ENCODE measurements at regions not wholly inside any gene's neighbourhood (a gene's known extent, or its start where the extent isn't known, plus 50 kb on each side); places are given as distances from the start of the nearest gene placed in this dataset.

GRCh38 chr12:33323823-33324222, 115.8 kb downstream of the SYT10 start:
- no peak overlapping the region for H3K4me3 ChIP-seq (ENCODE audit: low read depth, low read length)
- no peak for TF ChIP-seq CTCF (IDR thresholded peaks at IDR 0.05; ENCODE audit: low read depth, low read length)
- no peaks in the 10 kb centered on the region for H3K9me3 ChIP-seq (ENCODE audit: severe bottlenecking)
- H3K27ac ChIP-seq = no peak overlapping the region
- DNase-seq = no peak
- H3K27me3 ChIP-seq (ENCODE audit: insufficient read depth, low read depth, severe bottlenecking) = peaks cover 33% of the 10 kb centered on the region
- H3K36me3 ChIP-seq = no peaks in the 10 kb centered on the region

DNA sequence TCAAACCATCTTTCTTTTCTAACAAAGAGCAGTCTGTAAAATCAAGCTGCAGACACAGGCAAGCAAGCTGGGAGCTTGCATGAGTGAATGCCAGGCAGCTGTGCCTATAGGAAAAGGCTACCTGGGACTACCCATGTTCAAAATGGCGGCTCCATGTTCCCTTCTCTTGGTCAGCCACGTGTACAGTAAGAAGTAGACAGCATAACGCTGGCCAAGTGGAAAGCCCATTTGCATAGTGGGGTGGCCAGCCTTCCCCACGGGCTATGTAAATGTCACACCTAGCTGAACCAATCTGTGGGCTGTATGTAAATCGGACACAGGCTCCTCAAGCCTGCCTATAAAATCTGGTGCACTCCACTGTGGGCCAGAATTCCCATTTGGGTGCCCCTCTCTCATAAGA, 117.1 kb downstream of the SYT10 start:
- Histone ChIP-seq H3K4me3 (ENCODE audit: low read depth, low read length) (no peak overlapping the region), H3K27ac (no peak overlapping the region), H3K9me3 (ENCODE audit: severe bottlenecking) (no peaks in the 10 kb centered on the region), H3K36me3 (no peaks in the 10 kb centered on the region), H3K27me3 (ENCODE audit: insufficient read depth, low read depth, severe bottlenecking) (peaks cover 40% of the 10 kb centered on the region)
- TF ChIP-seq CTCF (IDR thresholded peaks at IDR 0.05; ENCODE audit: low read depth, low read length) = no peak
- DNase-seq = no peak

- H3K36me3 ChIP-seq = no peaks in the 10 kb centered on the region
- H3K27ac ChIP-seq = no peak overlapping the region
- no peak for TF ChIP-seq CTCF (IDR thresholded peaks at IDR 0.05; ENCODE audit: low read depth, low read length)
- H3K27me3 ChIP-seq (ENCODE audit: insufficient read depth, low read depth, severe bottlenecking) = peaks cover 28% of the 10 kb centered on the region
- H3K4me3 ChIP-seq (ENCODE audit: low read depth, low read length) = no peak overlapping the region
- no peak for DNase-seq
- no peaks in the 10 kb centered on the region for H3K9me3 ChIP-seq (ENCODE audit: severe bottlenecking)
These were observed 121.9 kb downstream of the SYT10 start for GRCh38 chr12:33317746-33318145.

GRCh38 chr12:33314223-33314622, 125.4 kb downstream of the SYT10 start:
- Histone ChIP-seq H3K27ac (no peak overlapping the region), H3K36me3 (no peaks in the 10 kb centered on the region), H3K9me3 (ENCODE audit: severe bottlenecking) (no peaks in the 10 kb centered on the region), H3K27me3 (ENCODE audit: insufficient read depth, low read depth, severe bottlenecking) (peaks cover 16% of the 10 kb centered on the region), H3K4me3 (ENCODE audit: low read depth, low read length) (no peak overlapping the region)
- DNase-seq = no peak
- no peak for TF ChIP-seq CTCF (IDR thresholded peaks at IDR 0.05; ENCODE audit: low read depth, low read length)

DNA sequence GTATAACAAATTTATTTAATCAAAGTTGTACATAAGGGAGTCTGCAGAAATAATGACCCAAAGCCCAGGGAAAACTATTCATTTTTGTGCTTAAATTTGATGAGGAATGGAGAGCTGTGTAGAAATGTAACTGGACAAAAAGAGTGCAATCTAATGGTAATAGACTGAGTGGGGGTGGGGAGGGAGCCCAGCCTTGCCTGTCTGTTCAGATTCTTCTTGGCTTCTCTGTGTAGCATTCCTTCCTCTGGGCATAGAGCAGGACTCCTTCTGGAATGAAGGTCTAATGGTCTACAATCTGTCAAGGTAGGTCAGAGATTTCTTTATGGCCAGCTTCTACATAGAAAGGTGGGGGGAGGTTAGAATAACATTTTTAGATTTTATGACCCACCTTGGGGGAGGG, 126.1 kb downstream of the SYT10 start:
- peaks cover 18% of the 10 kb centered on the region for H3K27me3 ChIP-seq (ENCODE audit: insufficient read depth, low read depth, severe bottlenecking)
- H3K9me3 ChIP-seq (ENCODE audit: severe bottlenecking) = no peaks in the 10 kb centered on the region
- H3K27ac ChIP-seq = no peak overlapping the region
- no peak overlapping the region for H3K4me3 ChIP-seq (ENCODE audit: low read depth, low read length)
- no peak for DNase-seq
- TF ChIP-seq CTCF (IDR thresholded peaks at IDR 0.05; ENCODE audit: low read depth, low read length) = no peak
- no peaks in the 10 kb centered on the region for H3K36me3 ChIP-seq

GRCh38 chr12:33310471-33310870, 129.1 kb downstream of the SYT10 start:
- no peaks in the 10 kb centered on the region for H3K36me3 ChIP-seq
- H3K27ac ChIP-seq = no peak overlapping the region
- TF ChIP-seq CTCF (IDR thresholded peaks at IDR 0.05; ENCODE audit: low read depth, low read length) = no peak
- H3K9me3 ChIP-seq (ENCODE audit: severe bottlenecking) = no peaks in the 10 kb centered on the region
- H3K4me3 ChIP-seq (ENCODE audit: low read depth, low read length) = no peak overlapping the region
- peaks cover 10% of the 10 kb centered on the region for H3K27me3 ChIP-seq (ENCODE audit: insufficient read depth, low read depth, severe bottlenecking)
- no peak for DNase-seq

Data from WERI-Rb-1 (cell line).